GM10266 (cell line): ENCODE measurements at regions not wholly inside any gene's neighbourhood (a gene's known extent, or its start where the extent isn't known, plus 50 kb on each side); places are given as distances from the start of the nearest gene placed in this dataset.

Experiments used
- DNase-seq: peaks from one replicate; pipeline ENCODE4 v3.0.0; 2012; ENCODE audit errors: extremely low spot score
- CTCF ChIP-seq: IDR thresholded peaks from 2 replicates; pipeline ENCODE4 v1.5.1; 2012; ENCODE audit warnings: mild to moderate bottlenecking, low read depth; ENCODE audit not compliant: control insufficient read depth, insufficient read depth; ENCODE audit errors: missing control alignments

GRCh38 chr12:30466093-30466585 lies 229.5 kb downstream of the IPO8 start:
- DNase-seq = no peak
- TF ChIP-seq CTCF = no peak

GRCh38 chr12:30463636-30464035 lies 232.0 kb downstream of the IPO8 start:
- no peak for DNase-seq
- TF ChIP-seq CTCF = no peak

GRCh38 chr12:30462249-30462648 lies 233.4 kb downstream of the IPO8 start:
- no peak for DNase-seq
- TF ChIP-seq CTCF = no peak

- DNase-seq = no peak
- TF ChIP-seq CTCF = no peak
These were observed 234.5 kb downstream of the IPO8 start for GRCh38 chr12:30461026-30461615.

- TF ChIP-seq CTCF = no peak
These were observed 237.2 kb downstream of the IPO8 start for GRCh38 chr12:30458453-30458852.

GRCh38 chr12:30457621-30458289 lies 237.9 kb downstream of the IPO8 start:
- DNase-seq = no peak
- no peak for TF ChIP-seq CTCF

More at GRCh38 chr12:30458453-30458852, 237.2 kb downstream of the IPO8 start:
- no peak for DNase-seq

- TF ChIP-seq CTCF = no peak
- DNase-seq = no peak
These were observed 244.8 kb downstream of the IPO8 start for GRCh38 chr12:30450872-30451271.
